Mucosa of descending colon (tissue), 3 donors: ENCODE measurements at regions not wholly inside any gene's neighbourhood (a gene's known extent, or its start where the extent isn't known, plus 50 kb on each side); places are given as distances from the start of the nearest gene placed in this dataset.

Source experiments
- ATAC-seq: fragments of 200-7000 bp; cut with Tn5 transposase; one replicate; pipeline ENCODE4 v1.9.1; 2020; ENCODE audit warnings: mild to moderate bottlenecking, moderate library complexity
- DNase-seq, 3 donors: peaks; one replicate each; pipeline ENCODE4 v3.0.0-alpha.2; 2020
- H3K36me3 ChIP-seq: fragments of 200-600 bp; one replicate; pipeline ENCODE4 v1.8.0; 2021; ENCODE audit warnings: low read depth, mild to moderate bottlenecking
- H3K4me1 ChIP-seq: fragments of 200-600 bp; one replicate; pipeline ENCODE4 v1.8.0; 2021; ENCODE audit warnings: low read depth, mild to moderate bottlenecking
- H3K4me3 ChIP-seq: fragments of 200-600 bp; one replicate; pipeline ENCODE4 v1.8.0; 2021; ENCODE audit warnings: mild to moderate bottlenecking
- H3K9me3 ChIP-seq: fragments of 200-600 bp; one replicate; pipeline ENCODE4 v1.8.0; 2021; ENCODE audit warnings: mild to moderate bottlenecking
- CTCF ChIP-seq: fragments of 200-600 bp; IDR thresholded peaks from one replicate; pipeline ENCODE4 v1.8.0; 2022; ENCODE audit warnings: antibody characterized with exemption, mild to moderate bottlenecking
- intact Hi-C, 2 donors: fragments of 100-400 bp; cut with DNase I in 1 of 2; cut with micrococcal nuclease in 1 of 2; formaldehyde crosslinking; loops; one replicate each; pipeline versions ENCODE4 v1.11.0 to v1.11.1; 2022; cut with DNase I, micrococcal nuclease
- donor health status: DM: no; HTN: no; CAD: no; lungs with moderate emphysema.
- donor health status: DM: no; HTN: no; CAD: no.
- donor health status: DM: no; HTN: yes; CAD: no.

- Histone ChIP-seq H3K4me1 (no peaks in the 10 kb centered on the region), H3K36me3 (no peaks in the 10 kb centered on the region), H3K4me3 (no peak overlapping the region), H3K9me3 (no peaks in the 10 kb centered on the region)
- DNase-seq = no peak
- intact Hi-C loops = loop anchor here in 1 of 2 donors (10.0 kb wide), 1 partner anchor 133 kb away; no protein-coding TSS in a partner anchor
- ATAC-seq = no peak
- no peak for TF ChIP-seq CTCF
These were observed 146.8 kb downstream of the UNC5CL start for GRCh38 chr6:40892223-40892622.

GRCh38 chr6:40891686-40892085 is 147.3 kb downstream of the UNC5CL start:
- ATAC-seq (no peak), DNase-seq (no peak)
- Histone ChIP-seq H3K9me3 (no peaks in the 10 kb centered on the region), H3K4me1 (no peaks in the 10 kb centered on the region), H3K4me3 (no peak overlapping the region), H3K36me3 (no peaks in the 10 kb centered on the region)
- intact Hi-C loops = loop anchor here in 1 of 2 donors (10.0 kb wide), 1 partner anchor 133 kb away; no protein-coding TSS in a partner anchor
- no peak for TF ChIP-seq CTCF

- DNase-seq (no peak), ATAC-seq (no peak)
- TF ChIP-seq CTCF = no peak
- no peaks in the 10 kb centered on the region for H3K4me1 ChIP-seq
- intact Hi-C loops = loop anchor here in 1 of 2 donors (10.0 kb wide), 1 partner anchor 134 kb away; no protein-coding TSS in a partner anchor
- H3K4me3 ChIP-seq = no peak overlapping the region
- no peaks in the 10 kb centered on the region for H3K36me3 ChIP-seq
- no peaks in the 10 kb centered on the region for H3K9me3 ChIP-seq
These were observed 147.9 kb downstream of the UNC5CL start for GRCh38 chr6:40891131-40891530.

- Histone ChIP-seq H3K4me3 (no peak overlapping the region), H3K4me1 (no peaks in the 10 kb centered on the region), H3K9me3 (no peaks in the 10 kb centered on the region), H3K36me3 (no peaks in the 10 kb centered on the region)
- ATAC-seq = no peak
- intact Hi-C loops = no loop called here
- no peak for DNase-seq
- no peak for TF ChIP-seq CTCF
These were observed 149.7 kb downstream of the UNC5CL start for GRCh38 chr6:40889137-40889832.

- H3K36me3 ChIP-seq = no peaks in the 10 kb centered on the region
These were observed 150.5 kb downstream of the UNC5CL start for GRCh38 chr6:40888456-40888990.

More at GRCh38 chr6:40888456-40888990, 150.5 kb downstream of the UNC5CL start:
- no peaks in the 10 kb centered on the region for H3K4me1 ChIP-seq
- H3K4me3 ChIP-seq = no peak overlapping the region
- no peaks in the 10 kb centered on the region for H3K9me3 ChIP-seq
- no peak for TF ChIP-seq CTCF
- DNase-seq (no peak), ATAC-seq (no peak)
- intact Hi-C loops = no loop called here
